ENCODE measurements at regions not wholly inside any gene's neighbourhood (a gene's known extent, or its start where the extent isn't known, plus 50 kb on each side); places are given as distances from the start of the nearest gene placed in this dataset.

- no peak overlapping the region; a peak in 1 of 7 replicates for H3K27ac Mint-ChIP-seq
- Histone ChIP-seq H3K23me2 (ENCODE audit: insufficient read length, low read depth, low read length, poor library complexity, severe bottlenecking) (no peaks in the 10 kb centered on the region), H2BK15ac (ENCODE audit: low read depth, low read length) (no peak overlapping the region), H3K9ac (ENCODE audit: extremely low read depth, insufficient read length, low read length) (no peak overlapping the region), H2AFZ (ENCODE audit: low read length) (no peak overlapping the region), H3T11ph (ENCODE audit: low read length) (no peak overlapping the region), H3K9me3 (ENCODE audit: control insufficient read depth, low read depth, low read length) (no peaks in the 10 kb centered on the region), H4K20me1 (ENCODE audit: control insufficient read depth, insufficient read depth, insufficient read length) (no peaks in the 10 kb centered on the region), H3K79me2 (ENCODE audit: insufficient read depth, low read length) (no peaks in the 10 kb centered on the region), H2BK120ac (ENCODE audit: low read depth, low read length, poor library complexity, severe bottlenecking) (no peak overlapping the region), H3K56ac (ENCODE audit: insufficient read length, low read depth, low read length) (no peak overlapping the region), H3K23ac (ENCODE audit: insufficient read length, low read depth, low read length) (no peak overlapping the region), H3K14ac (ENCODE audit: insufficient read depth, low read length) (no peak overlapping the region), H3K4me1 (ENCODE audit: insufficient read depth, low read length) (no peaks in the 10 kb centered on the region), H3K4ac (ENCODE audit: low read depth, low read length) (no peak overlapping the region), H2BK5ac (ENCODE audit: insufficient read length, low read length) (no peak overlapping the region), H3K27ac (ENCODE audit: insufficient read length, low read depth, low read length) (no peak overlapping the region), H4K5ac (ENCODE audit: insufficient read length, low read depth, low read length) (no peak overlapping the region), H2BK12ac (ENCODE audit: insufficient read length, low read depth, low read length) (no peak overlapping the region), H4K8ac (replicated peaks; ENCODE audit: insufficient read length, low read depth, low read length) (no peak overlapping the region), H3K79me1 (ENCODE audit: insufficient read depth, low read depth, low read length, poor library complexity, severe bottlenecking) (no peaks in the 10 kb centered on the region), H3K27me3 (ENCODE audit: insufficient read depth, low read length) (no peaks in the 10 kb centered on the region), H3K4me2 (ENCODE audit: insufficient read depth, insufficient read length, low read length) (no peak overlapping the region), H4K91ac (ENCODE audit: insufficient read length, low read depth, low read length) (no peak overlapping the region), H2BK20ac (ENCODE audit: low read depth, low read length, poor library complexity, severe bottlenecking) (no peak overlapping the region), H2AK5ac (ENCODE audit: insufficient read length, low read length) (no peak overlapping the region), H3K18ac (ENCODE audit: insufficient read length, low read depth, low read length) (no peak overlapping the region)
- H3K4me1 Mint-ChIP-seq: peaks cover 7% of the 10 kb centered on the region in 2 experiments
- H3K27me3 Mint-ChIP-seq (ENCODE audit: low read depth): no peaks in the 10 kb centered on the region
- H3K4me3 Mint-ChIP-seq: no peak overlapping the region
- peaks cover 0 to 12% (median 5%) of the 10 kb centered on the region in 3 experiments; a peak in 4 of 7 replicates for H3K36me3 Mint-ChIP-seq (ENCODE audit: insufficient read depth in 1 of 3, low read depth in 3 of 3)
- TF ChIP-seq, protein P1, sequence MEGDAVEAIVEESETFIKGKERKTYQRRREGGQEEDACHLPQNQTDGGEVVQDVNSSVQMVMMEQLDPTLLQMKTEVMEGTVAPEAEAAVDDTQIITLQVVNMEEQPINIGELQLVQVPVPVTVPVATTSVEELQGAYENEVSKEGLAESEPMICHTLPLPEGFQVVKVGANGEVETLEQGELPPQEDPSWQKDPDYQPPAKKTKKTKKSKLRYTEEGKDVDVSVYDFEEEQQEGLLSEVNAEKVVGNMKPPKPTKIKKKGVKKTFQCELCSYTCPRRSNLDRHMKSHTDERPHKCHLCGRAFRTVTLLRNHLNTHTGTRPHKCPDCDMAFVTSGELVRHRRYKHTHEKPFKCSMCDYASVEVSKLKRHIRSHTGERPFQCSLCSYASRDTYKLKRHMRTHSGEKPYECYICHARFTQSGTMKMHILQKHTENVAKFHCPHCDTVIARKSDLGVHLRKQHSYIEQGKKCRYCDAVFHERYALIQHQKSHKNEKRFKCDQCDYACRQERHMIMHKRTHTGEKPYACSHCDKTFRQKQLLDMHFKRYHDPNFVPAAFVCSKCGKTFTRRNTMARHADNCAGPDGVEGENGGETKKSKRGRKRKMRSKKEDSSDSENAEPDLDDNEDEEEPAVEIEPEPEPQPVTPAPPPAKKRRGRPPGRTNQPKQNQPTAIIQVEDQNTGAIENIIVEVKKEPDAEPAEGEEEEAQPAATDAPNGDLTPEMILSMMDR (conservative IDR thresholded peaks at IDR 0.05): no peak
- no CpG with 5 or more reads among the region's 4 CpGs for WGBS (ENCODE audit: extremely low coverage, insufficient read length, low lambda C conversion rate)
- DNase-seq: no peak
- peaks cover 5 to 8% of the 10 kb centered on the region in 2 experiments; a peak in 3 of 5 replicates for H3K9me3 Mint-ChIP-seq
Observed at GRCh38 chr5:117779171-117779570, 1204.5 kb upstream of the SEMA6A start.
